H9 (cell line): ENCODE measurements at regions not wholly inside any gene's neighbourhood (a gene's known extent, or its start where the extent isn't known, plus 50 kb on each side); places are given as distances from the start of the nearest gene placed in this dataset.

Experiments used
- DNase-seq: peaks from one replicate; pipeline ENCODE4 v3.0.0-alpha.2; 2017
- H2AFZ ChIP-seq: one replicate; pipeline ENCODE4 v1.6.1; 2013; ENCODE audit warnings: mild to moderate bottlenecking, low read length, control low read depth, moderate library complexity
- H2AK5ac ChIP-seq: 2 replicates; pipeline ENCODE4 v1.6.1; 2013; ENCODE audit warnings: low read length, control low read depth, mixed read lengths; ENCODE audit not compliant: insufficient read length
- H2BK120ac ChIP-seq: one replicate; pipeline ENCODE4 v1.6.1; 2013; ENCODE audit warnings: low read depth, mild to moderate bottlenecking, low read length, control low read depth, inconsistent platforms; ENCODE audit not compliant: poor library complexity, severe bottlenecking
- H2BK12ac ChIP-seq: 2 replicates; pipeline ENCODE4 v1.6.1; 2013; ENCODE audit warnings: low read length, control low read depth, mixed read lengths, low read depth; ENCODE audit not compliant: insufficient read length
- H2BK15ac ChIP-seq: 2 replicates; pipeline ENCODE4 v1.6.1; 2013; ENCODE audit warnings: low read depth, low read length, control low read depth
- H2BK20ac ChIP-seq: one replicate; pipeline ENCODE4 v1.6.1; 2013; ENCODE audit warnings: low read depth, mild to moderate bottlenecking, low read length, control low read depth, inconsistent platforms; ENCODE audit not compliant: poor library complexity, severe bottlenecking
- H2BK5ac ChIP-seq: 2 replicates; pipeline ENCODE4 v1.6.1; 2013; ENCODE audit warnings: low read length, control low read depth, mixed read lengths; ENCODE audit not compliant: insufficient read length
- H3K14ac ChIP-seq: 2 replicates; pipeline ENCODE4 v1.6.1; 2013; ENCODE audit warnings: low read length, control low read depth; ENCODE audit not compliant: insufficient read depth
- H3K18ac ChIP-seq: 2 replicates; pipeline ENCODE4 v1.6.1; 2013; ENCODE audit warnings: low read depth, mild to moderate bottlenecking, mixed read lengths, low read length, control low read depth; ENCODE audit not compliant: insufficient read length
- H3K23ac ChIP-seq: 2 replicates; pipeline ENCODE4 v1.6.1; 2013; ENCODE audit warnings: low read length, control low read depth, mixed read lengths, low read depth; ENCODE audit not compliant: insufficient read length
- H3K23me2 ChIP-seq: 2 replicates; pipeline ENCODE4 v1.6.1; 2013; ENCODE audit warnings: low read depth, mild to moderate bottlenecking, mixed read lengths, low read length, control low read depth; ENCODE audit not compliant: insufficient read length, poor library complexity, severe bottlenecking
- H3K27ac ChIP-seq: 2 replicates; pipeline ENCODE4 v1.5.1; 2013; ENCODE audit warnings: low read length, control low read depth, mixed read lengths, low read depth; ENCODE audit not compliant: insufficient read length
- H3K27me3 ChIP-seq: 2 replicates; pipeline ENCODE4 v1.6.1; 2013; ENCODE audit warnings: low read length, control low read depth, inconsistent platforms; ENCODE audit not compliant: insufficient read depth
- H3K4ac ChIP-seq: 2 replicates; pipeline ENCODE4 v1.6.1; 2013; ENCODE audit warnings: low read depth, mild to moderate bottlenecking, control low read depth, inconsistent platforms, low read length, moderate library complexity
- H3K4me1 ChIP-seq: 2 replicates; pipeline ENCODE4 v1.6.1; 2013; ENCODE audit warnings: low read length, control low read depth, inconsistent platforms; ENCODE audit not compliant: insufficient read depth
- H3K4me2 ChIP-seq: 2 replicates; pipeline ENCODE4 v1.6.1; 2013; ENCODE audit warnings: low read length, control low read depth, mixed read lengths; ENCODE audit not compliant: insufficient read length, insufficient read depth
- H3K56ac ChIP-seq: 2 replicates; pipeline ENCODE4 v1.6.1; 2013; ENCODE audit warnings: low read depth, mild to moderate bottlenecking, mixed read lengths, low read length, control low read depth; ENCODE audit not compliant: insufficient read length
- H3K79me1 ChIP-seq: 2 replicates; pipeline ENCODE4 v1.6.1; 2013; ENCODE audit warnings: low read depth, mild to moderate bottlenecking, moderate library complexity, low read length, control low read depth, inconsistent platforms; ENCODE audit not compliant: insufficient read depth, poor library complexity, severe bottlenecking
- H3K79me2 ChIP-seq: 2 replicates; pipeline ENCODE4 v1.6.1; 2013; ENCODE audit warnings: low read length, control low read depth, inconsistent platforms; ENCODE audit not compliant: insufficient read depth
- H3K9ac ChIP-seq: 2 replicates; pipeline ENCODE4 v1.6.1; 2013; ENCODE audit warnings: low read length, control low read depth, mixed read lengths; ENCODE audit not compliant: insufficient read length; ENCODE audit errors: extremely low read depth
- H3K9me3 ChIP-seq: one replicate; pipeline ENCODE4 v1.6.1; 2013; ENCODE audit warnings: low read depth, low read length, inconsistent platforms; ENCODE audit not compliant: control insufficient read depth
- H3T11ph ChIP-seq: one replicate; pipeline ENCODE4 v1.6.1; 2013; ENCODE audit warnings: mild to moderate bottlenecking, low read length, control low read depth, inconsistent platforms
- H4K20me1 ChIP-seq: one replicate; pipeline ENCODE4 v1.6.1; 2013; ENCODE audit not compliant: control insufficient read depth, insufficient read length, insufficient read depth
- H4K5ac ChIP-seq: 2 replicates; pipeline ENCODE4 v1.6.1; 2013; ENCODE audit warnings: low read depth, mild to moderate bottlenecking, mixed read lengths, low read length, control low read depth; ENCODE audit not compliant: insufficient read length
- H4K8ac ChIP-seq: replicated peaks from 2 replicates; pipeline ENCODE4 v1.6.1; 2013; ENCODE audit warnings: low read length, control low read depth, mixed read lengths, low read depth; ENCODE audit not compliant: insufficient read length
- H4K91ac ChIP-seq: 2 replicates; pipeline ENCODE4 v1.6.1; 2013; ENCODE audit warnings: low read depth, mild to moderate bottlenecking, moderate library complexity, mixed read lengths, low read length, control low read depth; ENCODE audit not compliant: insufficient read length
- H3K27ac Mint-ChIP-seq, 3 experiments: 2 replicates in 2 of 3; 3 replicates in 1 of 3; pipeline ENCODE4 v1.8.0; 2020 to 2021; ENCODE audit warnings: mixed read lengths in 3 of 3, mild to moderate bottlenecking in 1 of 3, moderate library complexity in 1 of 3
- H3K27me3 Mint-ChIP-seq: 2 replicates; pipeline ENCODE4 v1.8.0; 2021; ENCODE audit warnings: low read depth, mild to moderate bottlenecking, moderate library complexity, mixed read lengths
- H3K36me3 Mint-ChIP-seq, 3 experiments: 2 replicates in 2 of 3; 3 replicates in 1 of 3; pipeline ENCODE4 v1.8.0; 2020 to 2021; ENCODE audit warnings: low read depth in 3 of 3, mixed read lengths in 3 of 3; ENCODE audit not compliant: insufficient read depth in 1 of 3
- H3K4me1 Mint-ChIP-seq, 2 experiments: 2 replicates each; pipeline ENCODE4 v1.8.0; 2020; ENCODE audit warnings: mixed read lengths in 2 of 2
- H3K4me3 Mint-ChIP-seq, 2 experiments: 2 replicates in 1 of 2; 3 replicates in 1 of 2; pipeline ENCODE4 v1.8.0; 2020 to 2021; ENCODE audit warnings: mild to moderate bottlenecking in 2 of 2, mixed read lengths in 2 of 2, moderate library complexity in 1 of 2
- H3K9me3 Mint-ChIP-seq, 2 experiments: 2 replicates in 1 of 2; 3 replicates in 1 of 2; pipeline ENCODE4 v1.8.0; 2020; ENCODE audit warnings: mild to moderate bottlenecking in 2 of 2, mixed read lengths in 2 of 2, moderate library complexity in 1 of 2
- WGBS: extraction: QIAGEN DNeasy Blood & Tissue Kit; methylation state at CpG from one replicate; pipeline ENCODE4 v1.1.7; 2013; ENCODE audit warnings: missing lambda C conversion rate, low lambda C conversion rate, mixed read lengths; ENCODE audit not compliant: insufficient read length; ENCODE audit errors: extremely low coverage; 5-methylcytosine and 5-hydroxymethylcytosine counted together
- TF ChIP-seq, protein P1 (sequence below): fragments of 200-600 bp; sonication (generic); conservative IDR thresholded peaks from 3 replicates; pipeline ENCODE4 v1.8.0; 2021; ENCODE audit warnings: antibody characterized with exemption, mild to moderate bottlenecking

GRCh38 chr4:127580300-127580699 lies 52.5 kb upstream of the INTU start:
- no peaks in the 10 kb centered on the region for H3K36me3 Mint-ChIP-seq
- H3K9ac ChIP-seq = no peak overlapping the region
- no CpG with 5 or more reads among the region's 4 CpGs for WGBS

More at GRCh38 chr4:127580300-127580699, 52.5 kb upstream of the INTU start:
- H3K4me1 Mint-ChIP-seq = 0 out of 4 replicates have a peak, but pooled peaks cover 0 to 2% of the 10 kb centered on the region in 2 experiments
- H3K27me3 Mint-ChIP-seq = no peaks in the 10 kb centered on the region; the same call in 1 of the 2 replicates
- Histone ChIP-seq H2AK5ac (no peak overlapping the region), H3K27ac (no peak overlapping the region), H2BK20ac (no peak overlapping the region), H3K4ac (no peak overlapping the region), H2BK120ac (no peak overlapping the region), H3K4me2 (no peak overlapping the region), H3K56ac (no peak overlapping the region), H4K91ac (no peak overlapping the region), H4K5ac (no peak overlapping the region), H3K27me3 (no peaks in the 10 kb centered on the region), H3K79me2 (no peaks in the 10 kb centered on the region), H4K20me1 (no peaks in the 10 kb centered on the region), H2BK12ac (no peak overlapping the region), H3K9me3 (no peaks in the 10 kb centered on the region), H2BK5ac (no peak overlapping the region), H2AFZ (no peak overlapping the region), H3K23ac (no peak overlapping the region), H3K18ac (no peak overlapping the region), H3K4me1 (no peaks in the 10 kb centered on the region), H2BK15ac (no peak overlapping the region), H3K79me1 (no peaks in the 10 kb centered on the region), H4K8ac (no peak overlapping the region), H3K23me2 (no peaks in the 10 kb centered on the region), H3K14ac (no peak overlapping the region), H3T11ph (no peak overlapping the region)
- TF ChIP-seq, protein P1, sequence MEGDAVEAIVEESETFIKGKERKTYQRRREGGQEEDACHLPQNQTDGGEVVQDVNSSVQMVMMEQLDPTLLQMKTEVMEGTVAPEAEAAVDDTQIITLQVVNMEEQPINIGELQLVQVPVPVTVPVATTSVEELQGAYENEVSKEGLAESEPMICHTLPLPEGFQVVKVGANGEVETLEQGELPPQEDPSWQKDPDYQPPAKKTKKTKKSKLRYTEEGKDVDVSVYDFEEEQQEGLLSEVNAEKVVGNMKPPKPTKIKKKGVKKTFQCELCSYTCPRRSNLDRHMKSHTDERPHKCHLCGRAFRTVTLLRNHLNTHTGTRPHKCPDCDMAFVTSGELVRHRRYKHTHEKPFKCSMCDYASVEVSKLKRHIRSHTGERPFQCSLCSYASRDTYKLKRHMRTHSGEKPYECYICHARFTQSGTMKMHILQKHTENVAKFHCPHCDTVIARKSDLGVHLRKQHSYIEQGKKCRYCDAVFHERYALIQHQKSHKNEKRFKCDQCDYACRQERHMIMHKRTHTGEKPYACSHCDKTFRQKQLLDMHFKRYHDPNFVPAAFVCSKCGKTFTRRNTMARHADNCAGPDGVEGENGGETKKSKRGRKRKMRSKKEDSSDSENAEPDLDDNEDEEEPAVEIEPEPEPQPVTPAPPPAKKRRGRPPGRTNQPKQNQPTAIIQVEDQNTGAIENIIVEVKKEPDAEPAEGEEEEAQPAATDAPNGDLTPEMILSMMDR = no peak
- DNase-seq = no peak
- no peak overlapping the region for H3K4me3 Mint-ChIP-seq
- H3K9me3 Mint-ChIP-seq = peaks cover 0 to 3% of the 10 kb centered on the region in 2 experiments; a peak in 1 of 5 replicates
- no peak overlapping the region for H3K27ac Mint-ChIP-seq
